CD14-positive monocyte (primary cell): ENCODE measurements at regions not wholly inside any gene's neighbourhood (a gene's known extent, or its start where the extent isn't known, plus 50 kb on each side); places are given as distances from the start of the nearest gene placed in this dataset.

Source experiments
- DNase-seq, 3 donors: peaks; one replicate each; pipeline ENCODE4 v3.0.0-alpha.2; 2011 to 2022
- H2AFZ ChIP-seq: 2 replicates; pipeline ENCODE4 v1.6.0; 2012; ENCODE audit warnings: mild to moderate bottlenecking, low read depth, low read length, inconsistent platforms; ENCODE audit not compliant: insufficient read depth, poor library complexity, severe bottlenecking
- H3K27ac ChIP-seq, 2 donors: 1 replicate in 1 of 2; 2 replicates in 1 of 2; pipeline ENCODE4 v1.5.1; 2012 to 2013; ENCODE audit warnings: low read length in 2 of 2, control low read depth in 1 of 2, inconsistent platforms in 1 of 2, low read depth in 1 of 2, mild to moderate bottlenecking in 1 of 2
- H3K27me3 ChIP-seq, 2 donors: one replicate each; pipeline versions ENCODE4 v1.6.0 to v1.6.1; 2011 to 2013; ENCODE audit warnings: low read length in 2 of 2; ENCODE audit not compliant: control insufficient read depth in 2 of 2, insufficient read depth in 2 of 2
- H3K36me3 ChIP-seq, 2 donors: replicated peaks in 1 of 2; 1 replicate in 1 of 2; 2 replicates in 1 of 2; pipeline versions ENCODE4 v1.5.1 to v1.6.1; 2012 to 2013; ENCODE audit warnings: low read length in 2 of 2, control low read depth in 1 of 2, inconsistent platforms in 1 of 2, mild to moderate bottlenecking in 1 of 2; ENCODE audit not compliant: insufficient read depth in 2 of 2, control insufficient read depth in 1 of 2
- H3K4me1 ChIP-seq, 2 donors: 1 replicate in 1 of 2; 2 replicates in 1 of 2; pipeline versions ENCODE4 v1.5.1 to v1.6.1; 2012 to 2013; ENCODE audit warnings: low read length in 2 of 2, control low read depth in 1 of 2, inconsistent platforms in 1 of 2, mild to moderate bottlenecking in 1 of 2, moderate library complexity in 1 of 2; ENCODE audit not compliant: insufficient read depth in 2 of 2, control insufficient read depth in 1 of 2
- H3K4me2 ChIP-seq: replicated peaks from 2 replicates; pipeline ENCODE3; 2012; ENCODE audit warnings: low read length, moderate library complexity, mild to moderate bottlenecking; ENCODE audit not compliant: poor library complexity, severe bottlenecking; ENCODE audit errors: extremely low read depth
- H3K4me3 ChIP-seq, 3 experiments: fragments of 200-600 bp in 1 of 3; sonication (generic) in 1 of 3; replicated peaks in 1 of 3; 1 replicate in 2 of 3; 2 replicates in 1 of 3; pipeline ENCODE4 v1.5.1; 2011 to 2013; ENCODE audit warnings: low read length in 3 of 3, mild to moderate bottlenecking in 3 of 3, control low read depth in 2 of 3, low read depth in 2 of 3, inconsistent platforms in 1 of 3, moderate library complexity in 1 of 3
- H3K79me2 ChIP-seq: 2 replicates; pipeline ENCODE4 v1.6.0; 2012; ENCODE audit warnings: mild to moderate bottlenecking, control low read depth, inconsistent platforms, low read length, moderate library complexity; ENCODE audit not compliant: insufficient read depth
- H3K9ac ChIP-seq: 2 replicates; pipeline ENCODE4 v1.6.0; 2017; ENCODE audit warnings: low read length, mild to moderate bottlenecking; ENCODE audit not compliant: insufficient read depth, poor library complexity, severe bottlenecking
- H3K9me3 ChIP-seq, 2 donors: replicated peaks in 1 of 2; 1 replicate in 1 of 2; 2 replicates in 1 of 2; pipeline versions ENCODE4 v1.5.1 to v1.6.1; 2012 to 2013; ENCODE audit warnings: low read length in 2 of 2, control low read depth in 1 of 2; ENCODE audit not compliant: control insufficient read depth in 1 of 2, insufficient read depth in 1 of 2
- H4K20me1 ChIP-seq: 2 replicates; pipeline ENCODE4 v1.6.0; 2012; ENCODE audit warnings: mild to moderate bottlenecking, low read length, control low read depth, moderate library complexity; ENCODE audit not compliant: insufficient read depth
- H3K27ac Mint-ChIP-seq, 7 donors: one replicate each; pipeline ENCODE4 v1.8.0; 2020; ENCODE audit warnings: mild to moderate bottlenecking in 7 of 7, mixed read lengths in 7 of 7, moderate library complexity in 6 of 7, inconsistent platforms in 2 of 7
- H3K27me3 Mint-ChIP-seq, 3 donors: one replicate each; pipeline ENCODE4 v1.8.0; 2021 to 2022; ENCODE audit warnings: low read depth in 3 of 3, mild to moderate bottlenecking in 3 of 3, mixed read lengths in 3 of 3, moderate library complexity in 3 of 3, inconsistent platforms in 1 of 3
- H3K36me3 Mint-ChIP-seq, 2 donors: one replicate each; pipeline ENCODE4 v1.8.0; 2020; ENCODE audit warnings: mixed read lengths in 2 of 2, inconsistent platforms in 1 of 2, mild to moderate bottlenecking in 1 of 2
- H3K4me1 Mint-ChIP-seq: one replicate; pipeline ENCODE4 v1.8.0; 2020; ENCODE audit warnings: mild to moderate bottlenecking, mixed read lengths
- H3K4me3 Mint-ChIP-seq, 2 donors: one replicate each; pipeline ENCODE4 v1.8.0; 2020; ENCODE audit warnings: mild to moderate bottlenecking in 2 of 2, mixed read lengths in 2 of 2, moderate library complexity in 1 of 2
- H3K9me3 Mint-ChIP-seq, 7 donors: one replicate each; pipeline ENCODE4 v1.8.0; 2020 to 2022; ENCODE audit warnings: mixed read lengths in 7 of 7, mild to moderate bottlenecking in 6 of 7, moderate library complexity in 6 of 7, inconsistent platforms in 2 of 7
- CTCF ChIP-seq: fragments of 200-600 bp; IDR thresholded peaks from one replicate; pipeline ENCODE4 v1.8.0; 2022; ENCODE audit warnings: antibody characterized with exemption, mild to moderate bottlenecking
- WGBS: methylation state at CpG from one replicate; pipeline ENCODE4 v1.1.5; 2013; ENCODE audit warnings: missing lambda C conversion rate; ENCODE audit not compliant: insufficient coverage; 5-methylcytosine and 5-hydroxymethylcytosine counted together
- intact Hi-C, 2 donors: fragments of 100-400 bp; cut with micrococcal nuclease; formaldehyde crosslinking; loops; one replicate each; pipeline versions ENCODE4 v1.15.0 to v1.15.1; 2023

- Histone ChIP-seq H3K4me2 (no peak overlapping the region), H3K79me2 (no peaks in the 10 kb centered on the region), H3K4me3 (no peak overlapping the region), H3K4me1 (no peaks in the 10 kb centered on the region), H3K9me3 (no peaks in the 10 kb centered on the region), H3K27ac (no peak overlapping the region), H2AFZ (no peak overlapping the region), H4K20me1 (no peaks in the 10 kb centered on the region), H3K27me3 (peaks cover 0 to 2% of the 10 kb centered on the region in 2 donors), H3K36me3 (no peaks in the 10 kb centered on the region), H3K9ac (no peak overlapping the region)
- Mint-ChIP-seq H3K9me3 (peaks cover 0 to 5% (median 0%) of the 10 kb centered on the region in 7 donors), H3K27ac (no peak overlapping the region), H3K4me1 (no peaks in the 10 kb centered on the region), H3K36me3 (no peaks in the 10 kb centered on the region), H3K27me3 (peaks cover 2 to 4% (median 4%) of the 10 kb centered on the region in 3 donors), H3K4me3 (no peak overlapping the region)
- intact Hi-C loops, result no loop called here
- no peak for TF ChIP-seq CTCF
- WGBS, result 93% methylated on average over 2 of the region's 4 CpGs
- DNase-seq, result no peak
Observed at GRCh38 chr9:515665-516064, 301.0 kb downstream of the DOCK8 start.

GRCh38 chr9:517993-518392 is 303.3 kb downstream of the DOCK8 start:
- Histone ChIP-seq H2AFZ (no peak overlapping the region), H3K4me2 (no peak overlapping the region), H3K4me1 (no peaks in the 10 kb centered on the region), H3K27ac (no peak overlapping the region), H4K20me1 (no peaks in the 10 kb centered on the region), H3K4me3 (no peak overlapping the region), H3K36me3 (no peaks in the 10 kb centered on the region), H3K9ac (no peak overlapping the region), H3K27me3 (peaks cover 0 to 2% of the 10 kb centered on the region in 2 donors), H3K9me3 (no peaks in the 10 kb centered on the region), H3K79me2 (no peaks in the 10 kb centered on the region)
- 70% methylated on average over 2 of the region's 4 CpGs for WGBS
- H3K27me3 Mint-ChIP-seq, result peaks cover 0 to 7% (median 4%) of the 10 kb centered on the region in 3 donors
- no peak for DNase-seq
- no peak overlapping the region for H3K4me3 Mint-ChIP-seq
- no peak for TF ChIP-seq CTCF
- H3K36me3 Mint-ChIP-seq, result no peaks in the 10 kb centered on the region
- no peaks in the 10 kb centered on the region for H3K4me1 Mint-ChIP-seq
- H3K27ac Mint-ChIP-seq, result no peak overlapping the region
- H3K9me3 Mint-ChIP-seq, result peaks cover 0 to 5% (median 0%) of the 10 kb centered on the region in 7 donors
- intact Hi-C loops, result no loop called here
